GM03348 (cell line): ENCODE measurements at regions not wholly inside any gene's neighbourhood (a gene's known extent, or its start where the extent isn't known, plus 50 kb on each side); places are given as distances from the start of the nearest gene placed in this dataset.

Experiments
- DNase-seq: peaks from one replicate; pipeline ENCODE4 v3.0.0; 2012; ENCODE audit warnings: low spot score

DNA sequence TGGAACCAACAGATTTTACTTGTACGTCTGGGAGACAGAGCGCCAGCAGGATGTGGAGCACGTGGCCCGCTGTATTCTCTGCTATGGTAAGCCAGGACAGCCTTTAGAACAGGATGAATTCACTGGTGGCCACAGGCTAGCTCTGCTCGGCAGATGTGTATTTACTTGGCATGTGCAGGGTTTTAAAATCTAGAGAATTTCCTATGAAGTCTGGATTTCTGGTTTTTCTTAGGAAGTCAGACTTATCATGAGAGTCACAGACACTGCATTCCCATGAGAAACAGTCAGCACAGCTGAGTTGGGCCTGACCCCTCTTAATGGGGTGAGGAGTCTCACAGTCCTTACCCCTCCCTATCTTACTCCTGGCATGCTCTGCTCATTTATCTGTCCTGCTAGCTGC lies 84.6 kb upstream of the COL6A5 start:
- no peak for DNase-seq

DNA sequence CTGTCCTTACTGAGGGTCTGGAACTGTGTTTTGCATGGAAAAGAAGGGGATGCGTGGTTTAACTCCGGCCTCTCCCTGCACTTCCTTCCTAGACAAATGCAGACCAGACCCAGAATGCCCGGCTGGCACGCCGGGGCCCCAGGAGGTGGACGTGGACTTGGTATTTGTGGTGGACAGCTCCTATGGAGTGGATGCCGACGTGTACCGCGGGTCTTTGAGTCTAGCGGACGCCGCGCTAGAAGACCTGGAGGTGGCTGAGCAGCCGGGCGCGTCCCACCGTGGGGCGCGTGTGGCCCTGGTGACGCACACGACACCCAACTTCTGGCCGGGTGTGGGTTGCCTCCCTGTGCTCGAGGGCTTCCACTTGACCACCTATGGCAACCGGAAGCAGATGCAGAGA lies 81.8 kb upstream of the COL6A5 start:
- no peak for DNase-seq

DNA sequence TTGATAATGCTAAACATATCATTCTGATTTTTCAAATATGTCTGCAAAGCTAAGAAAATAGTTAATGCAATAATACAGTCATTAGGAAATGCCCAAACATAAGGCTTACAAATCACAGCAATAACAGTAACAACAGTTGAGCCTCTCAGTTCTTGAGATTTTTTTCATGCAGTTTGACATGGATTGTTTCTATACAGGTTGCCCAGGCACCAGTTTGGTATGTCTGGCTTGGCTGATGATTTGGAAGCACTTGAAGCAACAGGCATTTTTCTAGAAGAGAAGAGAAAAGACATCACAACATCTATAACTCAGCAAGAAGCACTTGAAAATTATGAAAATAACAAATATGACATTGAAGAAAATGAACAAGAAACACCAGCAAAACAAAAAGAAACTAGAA lies 78.7 kb upstream of the COL6A5 start:
- no peak for DNase-seq

DNA sequence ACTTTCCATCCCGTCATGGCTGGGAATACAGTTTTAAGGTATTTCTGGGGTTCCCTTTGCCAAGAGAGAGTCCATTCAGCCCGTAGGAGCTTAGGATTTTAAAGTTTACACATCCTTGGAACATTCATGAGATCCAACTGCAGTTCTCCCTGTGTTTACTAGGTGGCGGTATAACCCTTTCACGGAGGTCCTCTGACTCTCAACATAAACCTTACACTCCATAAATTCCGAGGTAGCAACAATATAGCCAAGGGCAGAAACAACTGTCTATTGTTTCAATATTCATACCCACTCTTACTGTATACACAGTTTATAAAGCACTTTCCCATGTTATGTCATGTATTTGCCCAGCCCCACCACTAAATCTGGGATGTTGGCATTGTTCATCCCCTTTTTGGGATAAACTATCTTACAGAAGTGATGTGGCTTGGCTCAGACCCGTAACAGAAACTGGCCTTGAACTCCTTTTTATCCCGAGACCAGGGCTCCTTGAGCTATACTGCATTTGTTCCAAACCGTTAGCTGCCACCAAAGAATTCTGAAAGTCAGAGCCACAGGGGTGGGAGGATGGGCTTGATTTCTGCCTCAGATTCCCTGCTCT lies 69.2 kb upstream of the COL6A5 start:
- peak; percentile 79 for DNase-seq

DNA sequence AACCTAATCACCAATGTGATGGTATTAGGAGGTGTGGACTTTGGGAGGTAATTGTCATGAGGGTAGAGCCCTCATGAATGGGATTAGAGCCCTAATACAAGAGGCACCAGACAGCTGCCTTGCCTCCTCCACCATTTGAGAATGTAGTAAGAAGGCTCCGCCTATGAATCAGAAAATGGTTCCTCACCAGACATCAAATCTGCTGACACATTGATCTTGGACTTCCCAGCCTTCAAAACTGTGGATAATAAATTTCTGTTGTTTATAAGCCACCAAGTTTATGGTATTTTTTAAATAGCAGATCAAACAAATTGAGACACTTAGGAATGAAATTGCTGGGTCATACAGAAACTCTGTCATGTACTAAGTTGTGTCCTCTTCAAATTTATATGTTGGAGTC lies 56.8 kb upstream of the COL6A5 start:
- no peak for DNase-seq

DNA sequence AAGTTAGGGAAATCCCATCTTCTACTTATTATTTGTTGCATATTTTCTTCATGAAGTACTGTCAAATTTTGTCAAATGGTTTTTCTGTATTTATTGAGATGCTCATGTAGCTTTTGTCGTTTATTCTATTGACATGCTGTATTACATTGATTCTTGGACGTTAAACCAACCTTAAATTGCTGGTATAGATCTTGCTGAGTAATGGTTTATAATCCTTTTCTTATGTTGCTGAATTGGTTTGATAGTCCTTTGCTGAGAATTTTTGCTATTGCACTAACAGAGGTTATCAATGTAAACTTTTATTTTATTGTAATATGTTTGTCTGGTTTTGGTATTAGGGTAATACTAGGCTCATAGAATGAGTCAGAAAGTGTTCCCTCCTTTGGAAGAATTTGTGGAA lies 54.3 kb upstream of the COL6A5 start:
- no peak for DNase-seq

DNA sequence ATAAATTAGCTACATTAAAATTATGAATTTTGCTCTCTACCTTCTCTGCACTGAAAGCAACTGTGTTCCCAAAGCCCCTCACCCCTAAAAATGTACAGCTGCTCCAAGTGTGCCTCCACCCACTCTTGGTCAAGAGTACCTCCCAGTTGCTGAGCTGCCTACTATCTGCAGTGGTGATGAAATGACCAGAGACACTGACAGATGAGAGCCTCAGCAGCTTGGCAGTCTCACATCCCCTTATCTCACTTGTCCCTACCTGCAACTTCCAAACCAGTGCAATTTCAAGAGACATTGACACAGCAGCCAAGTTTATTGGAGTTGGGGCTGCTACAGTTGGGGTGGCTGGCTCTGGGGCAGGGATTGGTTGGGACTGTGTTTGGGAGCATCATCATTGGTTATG lies 52.2 kb upstream of the COL6A5 start:
- DNase-seq, result no peak
